Pancreas (tissue), 10 donors: ENCODE measurements at regions not wholly inside any gene's neighbourhood (a gene's known extent, or its start where the extent isn't known, plus 50 kb on each side); places are given as distances from the start of the nearest gene placed in this dataset.

ENCODE experiments used
- ATAC-seq, 4 donors: fragments of 200-7000 bp; cut with Tn5 transposase; one replicate each; pipeline versions ENCODE4 v1.8.0 to v1.9.1; 2020; ENCODE audit warnings: mild to moderate bottlenecking in 4 of 4, moderate library complexity in 4 of 4
- DNase-seq, 6 donors: peaks; one replicate each; pipeline ENCODE4 v3.0.0-alpha.2; 2020
- FAIRE-seq: peaks from 2 replicates; lab custom pipeline; 2012; peaks lifted over from hg19 to GRCh38; lab: Jason Lieb, UNC
- H3K27ac ChIP-seq, 4 donors: fragments of 200-600 bp; sonication (generic); 1 replicate in 3 of 4; 2 replicates in 1 of 4; pipeline versions ENCODE4 v1.5.0 to v1.8.0; 2020
- H3K27me3 ChIP-seq, 4 donors: fragments of 200-600 bp; one replicate each; pipeline ENCODE4 v1.8.0; 2021
- H3K36me3 ChIP-seq, 3 donors: fragments of 200-600 bp; sonication (generic) in 1 of 3; one replicate each; pipeline versions ENCODE4 v1.5.0 to v1.8.0; 2020 to 2021
- H3K4me1 ChIP-seq, 3 donors: fragments of 200-600 bp; one replicate each; pipeline ENCODE4 v1.8.0; 2021
- H3K4me3 ChIP-seq, 4 donors: fragments of 200-600 bp; sonication (generic) in 2 of 4; one replicate each; pipeline versions ENCODE4 v1.5.0 to v1.8.0; 2020 to 2021
- H3K9me3 ChIP-seq, 4 donors: fragments of 200-600 bp; one replicate each; pipeline ENCODE4 v1.8.0; 2021
- CTCF ChIP-seq, 4 donors: fragments of 200-600 bp; sonication (generic) in 3 of 4; IDR thresholded peaks; one replicate each; pipeline versions ENCODE4 v1.5.0 to v1.8.0; 2021; ENCODE audit warnings: antibody characterized with exemption in 4 of 4
- WGBS, 2 donors: extraction: QIAGEN DNeasy Blood & Tissue Kit; methylation state at CpG; one replicate each; pipeline ENCODE4 v1.1.7; 2013; 5-methylcytosine and 5-hydroxymethylcytosine counted together
- intact Hi-C, 3 donors: fragments of 100-400 bp; cut with DNase I; formaldehyde crosslinking; loops; one replicate each; pipeline versions ENCODE4 v1.11.1 to v1.14.2; 2022
- donor health status: healthy with polysubstance abuse.
- donor health status: DM: no; HTN: no; CAD: no; lungs with moderate emphysema.
- donor health status: DM: no; HTN: no; CAD: no.
- donor health status: control.
- donor health status: control.
- donor health status: Bipolar disorder and iron deficiency.
- donor health status: DM: yes; HTN: yes; CAD: no.
- donor health status: DM: no; HTN: no; CAD: no.
- donor health status: DM: no; HTN: no; CAD: no.
- donor health status: DM: yes; HTN: yes; CAD: no.

GRCh38 chr16:79848719-79849118 is 248.2 kb upstream of the MAF start:
- Histone ChIP-seq H3K4me3 (no peak overlapping the region), H3K27me3 (no peaks in the 10 kb centered on the region), H3K27ac (no peak overlapping the region), H3K9me3 (no peaks in the 10 kb centered on the region), H3K4me1 (no peaks in the 10 kb centered on the region), H3K36me3 (no peaks in the 10 kb centered on the region)
- 94 to 96% methylated on average over 6 of the region's 6 CpGs for WGBS, 2 donors
- ATAC-seq (no peak), FAIRE-seq (no peak), DNase-seq (no peak)
- TF ChIP-seq CTCF (IDR thresholded peaks at IDR 0.05) = no peak
- intact Hi-C loops = no loop called here

- no peaks in the 10 kb centered on the region for H3K4me1 ChIP-seq
- intact Hi-C loops = no loop called here
- no peak for TF ChIP-seq CTCF (IDR thresholded peaks at IDR 0.05)
- no peaks in the 10 kb centered on the region for H3K27me3 ChIP-seq
- FAIRE-seq (no peak), ATAC-seq (no peak), DNase-seq (no peak)
- H3K36me3 ChIP-seq = no peaks in the 10 kb centered on the region
- no peak overlapping the region for H3K4me3 ChIP-seq
- H3K9me3 ChIP-seq = no peaks in the 10 kb centered on the region
- WGBS, 2 donors = 85 to 88% methylated on average over 5 of the region's 5 CpGs
- H3K27ac ChIP-seq = no peak overlapping the region
Measured at GRCh38 chr16:79847569-79847968, 247.0 kb upstream of the MAF start.

GRCh38 chr16:79847101-79847500 is 246.6 kb upstream of the MAF start:
- FAIRE-seq = no peak
- intact Hi-C loops = no loop called here
- Histone ChIP-seq H3K4me3 (no peak overlapping the region), H3K27ac (no peak overlapping the region), H3K4me1 (no peaks in the 10 kb centered on the region), H3K36me3 (no peaks in the 10 kb centered on the region), H3K27me3 (no peaks in the 10 kb centered on the region), H3K9me3 (no peaks in the 10 kb centered on the region)
- no peak for DNase-seq
- no peak for ATAC-seq
- TF ChIP-seq CTCF (IDR thresholded peaks at IDR 0.05) = no peak
- 75 to 79% methylated on average over 7 of the region's 7 CpGs for WGBS, 2 donors

DNA sequence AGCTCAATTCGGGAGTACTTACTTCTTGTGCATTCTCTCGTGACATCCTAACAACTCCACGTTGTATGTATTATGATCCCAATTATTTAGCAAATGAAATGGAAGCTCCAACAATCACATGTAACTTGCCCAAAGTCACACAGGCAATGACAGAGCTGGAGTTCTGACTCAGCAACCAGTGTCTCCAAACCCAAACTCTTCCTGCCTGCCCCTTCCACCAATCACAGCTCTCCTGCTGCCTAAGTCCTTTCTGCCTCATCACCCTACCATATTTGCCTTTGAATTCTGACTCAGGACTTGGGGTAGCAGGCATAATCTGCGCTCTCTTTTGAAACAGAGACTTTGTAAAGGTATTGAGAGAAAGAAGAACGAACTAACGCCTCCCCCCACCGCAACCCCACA is 245.2 kb upstream of the MAF start:
- H3K4me1 ChIP-seq = no peaks in the 10 kb centered on the region
- no peak for TF ChIP-seq CTCF (IDR thresholded peaks at IDR 0.05)
- DNase-seq = no peak
- no peaks in the 10 kb centered on the region for H3K36me3 ChIP-seq
- no peak overlapping the region for H3K27ac ChIP-seq
- intact Hi-C loops = no loop called here
- H3K9me3 ChIP-seq = no peaks in the 10 kb centered on the region
- H3K27me3 ChIP-seq = no peaks in the 10 kb centered on the region
- no peak for FAIRE-seq
- 87 to 90% methylated on average over 7 of the region's 7 CpGs for WGBS, 2 donors
- no peak overlapping the region for H3K4me3 ChIP-seq
- no peak for ATAC-seq

GRCh38 chr16:79845033-79845733 is 244.6 kb upstream of the MAF start:
- FAIRE-seq (no peak), DNase-seq (no peak), ATAC-seq (no peak)
- H3K36me3 ChIP-seq = no peaks in the 10 kb centered on the region
- WGBS, 2 donors = 50 to 54% methylated on average over 12 of the region's 12 CpGs
- H3K27me3 ChIP-seq = no peaks in the 10 kb centered on the region
- intact Hi-C loops = no loop called here
- H3K4me1 ChIP-seq = no peaks in the 10 kb centered on the region
- no peaks in the 10 kb centered on the region for H3K9me3 ChIP-seq
- H3K27ac ChIP-seq = no peak overlapping the region
- H3K4me3 ChIP-seq = no peak overlapping the region
- no peak for TF ChIP-seq CTCF (IDR thresholded peaks at IDR 0.05)
